Keratinocyte (primary cell): ENCODE measurements at regions not wholly inside any gene's neighbourhood (a gene's known extent, or its start where the extent isn't known, plus 50 kb on each side); places are given as distances from the start of the nearest gene placed in this dataset.

Experiments
- DNase-seq: peaks from one replicate; pipeline ENCODE4 v3.0.0-alpha.2; 2011; ENCODE audit warnings: low read depth, missing footprints, low spot score
- FAIRE-seq: peaks from 2 replicates; lab custom pipeline; 2011; peaks lifted over from hg19 to GRCh38; lab: Jason Lieb, UNC
- H2AFZ ChIP-seq: 2 replicates; pipeline ENCODE4 v1.6.0; 2012; ENCODE audit warnings: low read length, control low read depth, inconsistent platforms; ENCODE audit not compliant: control insufficient read depth
- H3K27ac ChIP-seq: 2 replicates; pipeline ENCODE4 v1.5.1; 2011; ENCODE audit warnings: low read length; ENCODE audit not compliant: control insufficient read depth, insufficient read depth
- H3K27me3 ChIP-seq: 3 replicates; pipeline ENCODE4 v1.6.0; 2011; ENCODE audit warnings: low read length; ENCODE audit not compliant: control insufficient read depth, insufficient read depth; ENCODE audit errors: extremely low read depth
- H3K36me3 ChIP-seq, 2 experiments: 2 replicates in 1 of 2; 3 replicates in 1 of 2; pipeline ENCODE4 v1.5.1; 2011; ENCODE audit warnings: low read length in 2 of 2, mild to moderate bottlenecking in 1 of 2; ENCODE audit not compliant: control insufficient read depth in 2 of 2, insufficient read depth in 2 of 2; ENCODE audit errors: extremely low read depth in 1 of 2
- H3K4me1 ChIP-seq: 3 replicates; pipeline ENCODE4 v1.5.1; 2011; ENCODE audit warnings: low read length; ENCODE audit not compliant: control insufficient read depth, insufficient read depth; ENCODE audit errors: extremely low read depth
- H3K4me2 ChIP-seq: 3 replicates; pipeline ENCODE4 v1.6.0; 2011; ENCODE audit warnings: low read depth, low read length; ENCODE audit not compliant: control insufficient read depth, insufficient read depth; ENCODE audit errors: extremely low read depth
- H3K4me3 ChIP-seq, 3 experiments: fragments of 200-600 bp in 1 of 3; sonication (generic) in 1 of 3; 2 replicates in 2 of 3; 3 replicates in 1 of 3; pipeline ENCODE4 v1.5.1; 2011 to 2016; ENCODE audit warnings: low read length in 3 of 3, mild to moderate bottlenecking in 3 of 3, control low read depth in 2 of 3, inconsistent platforms in 1 of 3, low read depth in 1 of 3, mixed read lengths in 1 of 3, mixed run types in 1 of 3, moderate library complexity in 1 of 3; ENCODE audit not compliant: control insufficient read depth in 2 of 3, insufficient read depth in 2 of 3; ENCODE audit errors: extremely low read depth in 1 of 3
- H3K79me2 ChIP-seq: 2 replicates; pipeline ENCODE4 v1.6.0; 2012; ENCODE audit warnings: low read length; ENCODE audit not compliant: control insufficient read depth, insufficient read depth
- H3K9ac ChIP-seq: 3 replicates; pipeline ENCODE4 v1.6.0; 2011; ENCODE audit warnings: low read length; ENCODE audit not compliant: control insufficient read depth, insufficient read depth; ENCODE audit errors: extremely low read depth
- H3K9me1 ChIP-seq: 3 replicates; pipeline ENCODE4 v1.6.0; 2011; ENCODE audit warnings: low read length; ENCODE audit not compliant: control insufficient read depth, insufficient read depth; ENCODE audit errors: extremely low read depth
- H3K9me3 ChIP-seq: 2 replicates; pipeline ENCODE4 v1.5.1; 2012; ENCODE audit warnings: low read depth, low read length; ENCODE audit not compliant: control insufficient read depth
- H4K20me1 ChIP-seq: 3 replicates; pipeline ENCODE4 v1.6.0; 2011; ENCODE audit warnings: low read length; ENCODE audit not compliant: control insufficient read depth, insufficient read depth; ENCODE audit errors: extremely low read depth
- CTCF ChIP-seq, 3 experiments: IDR thresholded peaks in 1 of 3; conservative IDR thresholded peaks in 1 of 3; optimal IDR thresholded peaks in 1 of 3; 2 replicates in 2 of 3; 3 replicates in 1 of 3; pipeline versions ENCODE3 to v1.5.1; 2011; ENCODE audit warnings: low read length in 3 of 3, mild to moderate bottlenecking in 3 of 3, moderate library complexity in 2 of 3, control low read depth in 1 of 3, inconsistent platforms in 1 of 3; ENCODE audit not compliant: insufficient read depth in 2 of 3; ENCODE audit errors: extremely low read depth in 1 of 3
- EZH2 ChIP-seq: IDR thresholded peaks from one replicate; pipeline ENCODE4 v1.6.1; 2012; ENCODE audit warnings: inconsistent platforms, mild to moderate bottlenecking, low read length, moderate library complexity
- dilution Hi-C: fragments of 300-500 bp; cut with MboI; formaldehyde crosslinking; loops from one replicate; pipeline ENCODE4 v1.7.0; 2020; ENCODE audit warnings: low sequenced_read_pairs; ENCODE audit not compliant: extremely low pct_ligation_motif_present

GRCh38 chr2:235378944-235379343 is 114.9 kb upstream of the AGAP1 start:
- dilution Hi-C loops: no loop called here
- no peak overlapping the region for H2AFZ ChIP-seq
- TF ChIP-seq EZH2: no peak
- TF ChIP-seq CTCF (optimal IDR thresholded peaks at IDR 0.05 in 1 of 3, IDR thresholded peaks at IDR 0.05 in 1 of 3, conservative IDR thresholded peaks at IDR 0.05 in 1 of 3; ENCODE audit: extremely low read depth in 1 of 3, insufficient read depth in 2 of 3, low read length in 3 of 3): no peak
- no peak overlapping the region for H3K9ac ChIP-seq
- FAIRE-seq (no peak), DNase-seq (no peak)
- H4K20me1 ChIP-seq: no peaks in the 10 kb centered on the region
- H3K9me1 ChIP-seq: no peaks in the 10 kb centered on the region
- H3K27ac ChIP-seq: no peak overlapping the region
- no peaks in the 10 kb centered on the region for H3K9me3 ChIP-seq
- no peaks in the 10 kb centered on the region for H3K79me2 ChIP-seq
- H3K36me3 ChIP-seq: no peaks in the 10 kb centered on the region
- no peaks in the 10 kb centered on the region for H3K4me1 ChIP-seq
- H3K4me2 ChIP-seq: no peak overlapping the region
- H3K27me3 ChIP-seq: peaks cover 4% of the 10 kb centered on the region
- H3K4me3 ChIP-seq: no peak overlapping the region

GRCh38 chr2:235381261-235381912 is 112.5 kb upstream of the AGAP1 start:
- H3K4me3 ChIP-seq: no peak overlapping the region
- no peaks in the 10 kb centered on the region for H3K9me1 ChIP-seq
- no peak for FAIRE-seq
- no peak overlapping the region for H2AFZ ChIP-seq
- H3K27me3 ChIP-seq: peaks cover 4% of the 10 kb centered on the region
- no peak overlapping the region for H3K9ac ChIP-seq
- H3K4me1 ChIP-seq: no peaks in the 10 kb centered on the region
- no peak for DNase-seq
- dilution Hi-C loops: no loop called here
- H4K20me1 ChIP-seq: no peaks in the 10 kb centered on the region
- H3K4me2 ChIP-seq: no peak overlapping the region
- no peaks in the 10 kb centered on the region for H3K9me3 ChIP-seq
- H3K27ac ChIP-seq: no peak overlapping the region
- TF ChIP-seq EZH2 (no peak), CTCF (optimal IDR thresholded peaks at IDR 0.05 in 1 of 3, IDR thresholded peaks at IDR 0.05 in 1 of 3, conservative IDR thresholded peaks at IDR 0.05 in 1 of 3; ENCODE audit: extremely low read depth in 1 of 3, insufficient read depth in 2 of 3, low read length in 3 of 3) (no peak)
- no peaks in the 10 kb centered on the region for H3K79me2 ChIP-seq
- no peaks in the 10 kb centered on the region for H3K36me3 ChIP-seq
